ENCODE measurements at regions not wholly inside any gene's neighbourhood (a gene's known extent, or its start where the extent isn't known, plus 50 kb on each side); places are given as distances from the start of the nearest gene placed in this dataset.
"Not testable (repeated sequence)": the region's sequence is repeated elsewhere in the genome, so short reads cannot be mapped to it uniquely, and the experiment has no call there.

DNA sequence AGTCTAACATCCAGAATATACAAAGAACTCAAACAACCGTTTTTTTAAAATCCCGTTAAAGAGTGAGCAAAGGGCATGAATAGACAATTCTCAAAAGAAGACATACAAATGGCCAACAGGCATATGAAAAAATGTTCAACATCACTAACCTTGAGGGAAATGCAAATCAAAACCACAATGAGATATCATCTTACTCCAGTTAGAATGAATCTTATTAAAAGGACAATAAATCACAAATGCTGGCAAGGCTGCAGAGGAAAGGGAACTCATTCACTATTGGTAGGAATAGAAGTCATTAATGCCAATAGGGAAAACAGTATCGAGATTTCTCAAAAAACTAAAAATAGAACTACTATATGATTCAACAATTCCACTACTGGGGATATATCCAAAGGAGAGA is 520.1 kb downstream of the RMST start:
- TF ChIP-seq, protein P1, sequence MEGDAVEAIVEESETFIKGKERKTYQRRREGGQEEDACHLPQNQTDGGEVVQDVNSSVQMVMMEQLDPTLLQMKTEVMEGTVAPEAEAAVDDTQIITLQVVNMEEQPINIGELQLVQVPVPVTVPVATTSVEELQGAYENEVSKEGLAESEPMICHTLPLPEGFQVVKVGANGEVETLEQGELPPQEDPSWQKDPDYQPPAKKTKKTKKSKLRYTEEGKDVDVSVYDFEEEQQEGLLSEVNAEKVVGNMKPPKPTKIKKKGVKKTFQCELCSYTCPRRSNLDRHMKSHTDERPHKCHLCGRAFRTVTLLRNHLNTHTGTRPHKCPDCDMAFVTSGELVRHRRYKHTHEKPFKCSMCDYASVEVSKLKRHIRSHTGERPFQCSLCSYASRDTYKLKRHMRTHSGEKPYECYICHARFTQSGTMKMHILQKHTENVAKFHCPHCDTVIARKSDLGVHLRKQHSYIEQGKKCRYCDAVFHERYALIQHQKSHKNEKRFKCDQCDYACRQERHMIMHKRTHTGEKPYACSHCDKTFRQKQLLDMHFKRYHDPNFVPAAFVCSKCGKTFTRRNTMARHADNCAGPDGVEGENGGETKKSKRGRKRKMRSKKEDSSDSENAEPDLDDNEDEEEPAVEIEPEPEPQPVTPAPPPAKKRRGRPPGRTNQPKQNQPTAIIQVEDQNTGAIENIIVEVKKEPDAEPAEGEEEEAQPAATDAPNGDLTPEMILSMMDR (IDR thresholded peaks at IDR 0.05; ENCODE audit: borderline replicate concordance, insufficient read depth, low read depth, low read length), result no peak
- no peak overlapping the region for H3K4me3 ChIP-seq (ENCODE audit: low read depth, low read length)

DNA sequence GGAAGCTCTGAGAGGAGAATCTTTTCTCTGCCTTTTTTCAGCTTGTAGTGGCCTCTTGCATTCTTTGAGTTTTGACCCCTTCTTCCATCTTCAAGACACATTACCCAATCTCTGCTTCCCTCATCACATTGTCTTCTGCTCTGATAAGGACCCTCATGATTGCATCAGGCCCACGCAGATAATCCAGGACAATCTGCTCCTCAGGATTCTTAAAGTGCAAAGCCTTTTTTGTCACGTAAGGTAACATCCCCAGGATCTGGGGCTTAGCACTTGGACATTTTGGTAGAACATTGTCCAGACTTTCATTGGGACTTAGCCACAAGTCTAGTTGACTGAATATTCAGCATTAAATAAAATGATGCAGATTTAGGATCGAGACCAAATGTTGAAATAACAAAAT is 521.2 kb downstream of the RMST start:
- TF ChIP-seq, protein P1 (IDR thresholded peaks at IDR 0.05; ENCODE audit: borderline replicate concordance, insufficient read depth, low read depth, low read length), result no peak

GRCh38 chr12:97984436-97984835 is 521.8 kb downstream of the RMST start:
- TF ChIP-seq, protein P1 (IDR thresholded peaks at IDR 0.05; ENCODE audit: borderline replicate concordance, insufficient read depth, low read depth, low read length), result no peak
- H3K4me3 ChIP-seq (ENCODE audit: low read depth, low read length), result no peak overlapping the region

More for the DNA sequence above, 521.2 kb downstream of the RMST start:
- H3K4me3 ChIP-seq (ENCODE audit: low read depth, low read length), result no peak overlapping the region

DNA sequence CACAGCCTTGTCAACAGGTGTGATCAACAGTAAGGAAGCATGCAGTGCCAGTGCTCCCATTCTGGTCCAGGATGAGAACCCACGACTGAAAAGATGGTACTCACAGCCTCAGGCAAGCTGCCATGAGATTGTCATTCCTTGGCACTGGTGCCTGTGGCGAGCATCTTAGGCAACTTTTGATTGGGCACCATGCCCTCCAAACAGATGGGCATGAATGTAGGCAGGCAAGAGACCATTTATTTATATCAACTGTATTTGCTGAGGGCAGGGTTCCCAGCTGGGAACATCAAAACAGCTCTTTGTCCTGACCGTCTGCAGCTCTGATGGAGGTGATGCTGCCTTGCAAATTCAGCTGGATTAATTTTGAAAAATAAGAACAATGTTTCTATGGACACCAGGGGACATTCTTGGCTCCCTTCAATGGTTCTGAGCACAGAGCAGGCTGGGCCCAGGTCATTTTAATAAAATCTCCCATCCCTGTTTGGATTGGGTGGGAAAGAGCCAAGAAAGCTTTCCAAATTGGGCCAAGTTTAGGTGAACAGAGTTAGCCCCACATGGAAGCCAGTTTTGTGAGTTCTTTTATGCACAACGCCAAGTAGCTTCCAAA is 522.5 kb downstream of the RMST start:
- TF ChIP-seq, protein P1 (IDR thresholded peaks at IDR 0.05; ENCODE audit: borderline replicate concordance, insufficient read depth, low read depth, low read length), result no peak
- no peak overlapping the region for H3K4me3 ChIP-seq (ENCODE audit: low read depth, low read length)

DNA sequence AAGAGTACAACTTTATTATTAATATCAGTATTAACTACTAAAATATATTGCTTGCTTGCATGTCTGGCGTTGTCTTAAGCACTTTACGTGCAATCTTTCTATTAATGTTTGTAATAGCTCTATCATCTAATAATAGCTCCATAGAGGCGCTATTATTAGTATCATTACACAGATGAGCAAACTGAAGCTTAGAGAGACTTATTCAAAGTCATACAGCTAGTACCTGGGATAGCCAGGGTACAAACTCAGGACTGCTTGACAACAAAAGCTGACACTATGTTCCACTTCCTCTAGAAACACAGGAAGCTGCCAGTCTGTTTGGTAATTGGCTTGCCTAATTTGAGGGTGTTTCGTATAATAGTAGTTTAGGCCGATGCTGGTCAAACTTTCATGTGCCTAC is 523.2 kb downstream of the RMST start:
- H3K4me3 ChIP-seq (ENCODE audit: low read depth, low read length), result no peak overlapping the region
- TF ChIP-seq, protein P1 (IDR thresholded peaks at IDR 0.05; ENCODE audit: borderline replicate concordance, insufficient read depth, low read depth, low read length), result no peak

- not testable (repeated sequence) for H3K4me3 ChIP-seq (ENCODE audit: low read depth, low read length)
Observed at GRCh38 chr12:97988588-97988987, 526.0 kb downstream of the RMST start.

- H3K4me3 ChIP-seq (ENCODE audit: low read depth, low read length), result no peak overlapping the region
- TF ChIP-seq, protein P1 (IDR thresholded peaks at IDR 0.05; ENCODE audit: borderline replicate concordance, insufficient read depth, low read depth, low read length), result no peak
Observed at GRCh38 chr12:97989366-97989940, 525.9 kb upstream of the TMPO start.

Measured in GM12875 (cell line).